Neural cell (in vitro differentiated cells): ENCODE measurements at regions not wholly inside any gene's neighbourhood (a gene's known extent, or its start where the extent isn't known, plus 50 kb on each side); places are given as distances from the start of the nearest gene placed in this dataset.

ENCODE experiments used
- CTCF ChIP-seq: fragments of 450-650 bp; IDR thresholded peaks from 2 replicates; pipeline ENCODE4 v1.5.1; 2014; ENCODE audit warnings: antibody characterized with exemption, mild to moderate bottlenecking, moderate library complexity; ENCODE audit not compliant: poor library complexity, severe bottlenecking
- EZH2 ChIP-seq: fragments of 200-600, 300-800 bp; shearing (Covaris generic), sonication (generic); IDR thresholded peaks from 2 replicates; pipeline ENCODE4 v1.6.1; 2014; ENCODE audit warnings: antibody characterized with exemption, low read length, borderline replicate concordance, mild to moderate bottlenecking; ENCODE audit not compliant: insufficient read depth, poor library complexity, severe bottlenecking
- MXI1 ChIP-seq: fragments of 450-650 bp; conservative IDR thresholded peaks from 2 replicates; pipeline ENCODE4 v1.6.1; 2014; ENCODE audit warnings: antibody characterized with exemption, mild to moderate bottlenecking; ENCODE audit not compliant: poor library complexity, severe bottlenecking
- POLR2AphosphoS5 ChIP-seq: IDR thresholded peaks from 2 replicates; pipeline ENCODE4 v1.6.1; 2012
- RAD21 ChIP-seq: fragments of 450-650 bp; conservative IDR thresholded peaks from 2 replicates; pipeline ENCODE4 v1.6.1; 2014; ENCODE audit warnings: antibody characterized with exemption, mild to moderate bottlenecking, moderate library complexity
- SMC3 ChIP-seq: fragments of 450-650 bp; conservative IDR thresholded peaks from 2 replicates; pipeline ENCODE4 v1.6.1; 2014; ENCODE audit warnings: antibody characterized with exemption, mild to moderate bottlenecking, moderate library complexity; ENCODE audit not compliant: poor library complexity

GRCh38 chr14:73774671-73775070, 60.5 kb upstream of the PNMA1 start:
- TF ChIP-seq SMC3 (no peak), CTCF (no peak), RAD21 (no peak), EZH2 (no peak), POLR2AphosphoS5 (no peak), MXI1 (no peak)
